Mucosa of descending colon (tissue), 3 donors: ENCODE measurements at regions not wholly inside any gene's neighbourhood (a gene's known extent, or its start where the extent isn't known, plus 50 kb on each side); places are given as distances from the start of the nearest gene placed in this dataset.

Experiments used
- ATAC-seq: fragments of 200-7000 bp; cut with Tn5 transposase; one replicate; pipeline ENCODE4 v1.9.1; 2020; ENCODE audit warnings: mild to moderate bottlenecking, moderate library complexity
- DNase-seq, 3 donors: peaks; one replicate each; pipeline ENCODE4 v3.0.0-alpha.2; 2020
- H3K36me3 ChIP-seq: fragments of 200-600 bp; one replicate; pipeline ENCODE4 v1.8.0; 2021; ENCODE audit warnings: low read depth, mild to moderate bottlenecking
- H3K4me1 ChIP-seq: fragments of 200-600 bp; one replicate; pipeline ENCODE4 v1.8.0; 2021; ENCODE audit warnings: low read depth, mild to moderate bottlenecking
- H3K4me3 ChIP-seq: fragments of 200-600 bp; one replicate; pipeline ENCODE4 v1.8.0; 2021; ENCODE audit warnings: mild to moderate bottlenecking
- H3K9me3 ChIP-seq: fragments of 200-600 bp; one replicate; pipeline ENCODE4 v1.8.0; 2021; ENCODE audit warnings: mild to moderate bottlenecking
- intact Hi-C, 2 donors: fragments of 100-400 bp; cut with DNase I in 1 of 2; cut with micrococcal nuclease in 1 of 2; formaldehyde crosslinking; loops; one replicate each; pipeline versions ENCODE4 v1.11.0 to v1.11.1; 2022; cut with DNase I, micrococcal nuclease
- TF ChIP-seq, protein P1 (sequence below): fragments of 200-600 bp; IDR thresholded peaks from one replicate; pipeline ENCODE4 v1.8.0; 2022; ENCODE audit warnings: antibody characterized with exemption, mild to moderate bottlenecking
- donor health status: DM: no; HTN: no; CAD: no; lungs with moderate emphysema.
- donor health status: DM: no; HTN: no; CAD: no.
- donor health status: DM: no; HTN: yes; CAD: no.

DNA sequence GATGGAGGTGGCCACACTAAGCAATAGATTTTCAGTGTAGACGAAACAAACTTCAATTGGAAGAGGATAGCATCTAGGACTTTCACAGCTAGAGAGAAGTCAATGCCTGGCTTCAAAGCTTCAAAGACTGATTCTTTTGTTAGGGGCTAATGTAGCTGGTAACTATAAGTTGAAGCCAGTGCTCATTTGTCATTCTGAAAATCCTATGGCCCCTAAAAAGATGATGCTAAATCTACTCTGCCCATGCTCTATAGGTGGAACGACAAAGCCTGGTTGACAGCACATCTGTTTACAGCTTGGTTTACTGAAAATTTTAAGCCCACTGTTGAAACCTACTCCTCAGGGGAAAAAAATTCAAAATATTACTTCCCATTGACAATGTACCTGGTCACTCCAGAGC is 226.7 kb downstream of the BCAS1 start:
- TF ChIP-seq, protein P1, sequence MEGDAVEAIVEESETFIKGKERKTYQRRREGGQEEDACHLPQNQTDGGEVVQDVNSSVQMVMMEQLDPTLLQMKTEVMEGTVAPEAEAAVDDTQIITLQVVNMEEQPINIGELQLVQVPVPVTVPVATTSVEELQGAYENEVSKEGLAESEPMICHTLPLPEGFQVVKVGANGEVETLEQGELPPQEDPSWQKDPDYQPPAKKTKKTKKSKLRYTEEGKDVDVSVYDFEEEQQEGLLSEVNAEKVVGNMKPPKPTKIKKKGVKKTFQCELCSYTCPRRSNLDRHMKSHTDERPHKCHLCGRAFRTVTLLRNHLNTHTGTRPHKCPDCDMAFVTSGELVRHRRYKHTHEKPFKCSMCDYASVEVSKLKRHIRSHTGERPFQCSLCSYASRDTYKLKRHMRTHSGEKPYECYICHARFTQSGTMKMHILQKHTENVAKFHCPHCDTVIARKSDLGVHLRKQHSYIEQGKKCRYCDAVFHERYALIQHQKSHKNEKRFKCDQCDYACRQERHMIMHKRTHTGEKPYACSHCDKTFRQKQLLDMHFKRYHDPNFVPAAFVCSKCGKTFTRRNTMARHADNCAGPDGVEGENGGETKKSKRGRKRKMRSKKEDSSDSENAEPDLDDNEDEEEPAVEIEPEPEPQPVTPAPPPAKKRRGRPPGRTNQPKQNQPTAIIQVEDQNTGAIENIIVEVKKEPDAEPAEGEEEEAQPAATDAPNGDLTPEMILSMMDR, result no peak
- peaks cover 36% of the 10 kb centered on the region for H3K4me1 ChIP-seq
- ATAC-seq (no peak), DNase-seq (no peak)
- H3K9me3 ChIP-seq, result no peaks in the 10 kb centered on the region
- intact Hi-C loops, result no loop called here
- no peaks in the 10 kb centered on the region for H3K36me3 ChIP-seq
- no peak overlapping the region for H3K4me3 ChIP-seq

DNA sequence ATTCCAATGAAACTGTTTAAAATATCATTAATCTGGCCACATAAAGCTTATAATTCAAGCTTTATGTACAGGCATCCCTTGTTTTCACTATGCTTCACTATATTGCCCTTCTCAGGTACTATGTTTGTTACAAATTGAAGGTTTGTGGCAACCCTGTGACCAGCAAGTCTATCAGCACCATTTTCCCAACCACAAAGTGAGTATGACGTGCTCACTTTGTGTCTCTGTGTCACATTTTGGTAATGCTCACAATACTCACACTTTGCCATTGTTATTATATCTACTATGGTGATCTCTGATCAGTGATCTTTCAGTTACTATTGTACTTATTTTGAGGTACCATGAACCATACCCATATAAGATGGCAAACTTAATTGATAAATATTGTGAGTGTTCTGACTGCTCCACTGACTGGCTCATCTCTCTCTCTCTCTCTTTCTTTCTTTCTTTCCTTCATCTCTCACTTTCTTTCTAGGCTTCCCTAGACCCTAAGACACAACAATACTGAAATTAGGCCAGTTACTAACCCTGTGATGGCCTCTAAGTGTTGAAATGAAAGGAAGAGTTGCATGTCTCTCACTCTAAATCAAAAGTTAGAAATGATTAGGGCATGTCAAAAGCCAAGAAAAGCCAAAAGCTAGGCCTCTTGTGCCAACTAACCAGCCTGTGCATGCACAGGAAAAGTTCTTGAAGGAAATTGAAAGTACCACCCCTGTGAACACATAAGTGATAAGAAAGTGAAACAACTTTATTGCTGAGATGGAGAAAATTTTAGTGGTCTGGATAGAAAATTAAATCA is 227.9 kb downstream of the BCAS1 start:
- Histone ChIP-seq H3K4me1 (peaks cover 43% of the 10 kb centered on the region), H3K4me3 (no peak overlapping the region), H3K36me3 (no peaks in the 10 kb centered on the region), H3K9me3 (no peaks in the 10 kb centered on the region)
- ATAC-seq (no peak), DNase-seq (no peak)
- intact Hi-C loops, result no loop called here
- TF ChIP-seq, protein P1, result no peak

DNA sequence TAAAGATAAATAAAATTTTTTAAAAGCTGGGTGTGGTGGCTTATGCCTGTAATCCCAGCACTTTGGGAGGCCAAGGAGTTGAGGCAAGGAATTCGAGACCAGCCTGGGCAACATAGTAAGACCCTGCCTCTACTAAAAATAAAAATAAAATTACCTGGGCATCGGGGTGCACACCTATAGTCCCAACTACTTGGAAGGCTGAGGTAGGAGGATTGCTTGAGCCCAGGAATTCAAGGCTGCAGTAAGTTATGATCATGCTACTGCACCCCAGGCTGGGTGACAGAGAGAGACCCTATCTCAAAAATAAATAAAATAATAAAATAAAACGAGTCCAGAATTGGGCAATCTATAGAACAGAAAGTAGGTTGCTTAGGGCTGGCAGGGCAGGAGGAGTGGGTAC is 228.7 kb downstream of the BCAS1 start:
- Histone ChIP-seq H3K9me3 (no peaks in the 10 kb centered on the region), H3K36me3 (no peaks in the 10 kb centered on the region), H3K4me1 (peaks cover 48% of the 10 kb centered on the region), H3K4me3 (no peak overlapping the region)
- ATAC-seq (no peak), DNase-seq (no peak)
- intact Hi-C loops, result no loop called here
- TF ChIP-seq, protein P1, result no peak

DNA sequence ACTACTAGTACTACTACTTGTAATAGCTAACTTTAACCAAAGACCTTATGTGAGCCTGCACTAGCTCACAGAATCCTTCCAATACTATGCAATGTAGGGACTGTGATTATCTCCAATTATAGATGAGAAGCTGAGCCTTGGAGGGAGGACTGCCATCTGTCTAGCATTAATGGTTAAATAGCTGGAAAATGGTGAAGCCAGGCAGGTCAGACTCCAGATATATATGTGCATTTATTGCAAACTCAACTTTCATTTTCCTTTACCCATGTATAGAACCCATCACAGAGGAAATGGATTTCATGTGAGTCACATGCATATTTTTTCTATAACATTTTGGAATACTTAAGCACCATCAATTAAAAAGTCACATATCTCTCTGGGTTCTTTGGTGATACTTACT is 229.9 kb downstream of the BCAS1 start:
- DNase-seq (no peak), ATAC-seq (no peak)
- intact Hi-C loops, result no loop called here

GRCh38 chr20:53839423-53840176 is 230.8 kb downstream of the BCAS1 start:
- TF ChIP-seq, protein P1, result no peak
- H3K9me3 ChIP-seq, result no peaks in the 10 kb centered on the region
- DNase-seq, result peak; percentile 70 to 85 (median 79)
- H3K36me3 ChIP-seq, result no peaks in the 10 kb centered on the region
- no peak overlapping the region for H3K4me3 ChIP-seq
- H3K4me1 ChIP-seq, result peaks cover 42% of the 10 kb centered on the region
- intact Hi-C loops, result no loop called here
- ATAC-seq, result peak; percentile 75

More for the DNA sequence above, 229.9 kb downstream of the BCAS1 start:
- no peaks in the 10 kb centered on the region for H3K9me3 ChIP-seq
- peaks cover 43% of the 10 kb centered on the region for H3K4me1 ChIP-seq
- no peaks in the 10 kb centered on the region for H3K36me3 ChIP-seq
- H3K4me3 ChIP-seq, result no peak overlapping the region
- TF ChIP-seq, protein P1, result no peak
